EH (cell line): ENCODE measurements at regions not wholly inside any gene's neighbourhood (a gene's known extent, or its start where the extent isn't known, plus 50 kb on each side); places are given as distances from the start of the nearest gene placed in this dataset.
A peak's percentile ranks its signal among the peaks of the same experiment; 100 is the strongest.

Experiments
- DNase-seq: peaks from one replicate; pipeline ENCODE4 v3.0.0-alpha.2; 2015; ENCODE audit warnings: low read depth

DNA sequence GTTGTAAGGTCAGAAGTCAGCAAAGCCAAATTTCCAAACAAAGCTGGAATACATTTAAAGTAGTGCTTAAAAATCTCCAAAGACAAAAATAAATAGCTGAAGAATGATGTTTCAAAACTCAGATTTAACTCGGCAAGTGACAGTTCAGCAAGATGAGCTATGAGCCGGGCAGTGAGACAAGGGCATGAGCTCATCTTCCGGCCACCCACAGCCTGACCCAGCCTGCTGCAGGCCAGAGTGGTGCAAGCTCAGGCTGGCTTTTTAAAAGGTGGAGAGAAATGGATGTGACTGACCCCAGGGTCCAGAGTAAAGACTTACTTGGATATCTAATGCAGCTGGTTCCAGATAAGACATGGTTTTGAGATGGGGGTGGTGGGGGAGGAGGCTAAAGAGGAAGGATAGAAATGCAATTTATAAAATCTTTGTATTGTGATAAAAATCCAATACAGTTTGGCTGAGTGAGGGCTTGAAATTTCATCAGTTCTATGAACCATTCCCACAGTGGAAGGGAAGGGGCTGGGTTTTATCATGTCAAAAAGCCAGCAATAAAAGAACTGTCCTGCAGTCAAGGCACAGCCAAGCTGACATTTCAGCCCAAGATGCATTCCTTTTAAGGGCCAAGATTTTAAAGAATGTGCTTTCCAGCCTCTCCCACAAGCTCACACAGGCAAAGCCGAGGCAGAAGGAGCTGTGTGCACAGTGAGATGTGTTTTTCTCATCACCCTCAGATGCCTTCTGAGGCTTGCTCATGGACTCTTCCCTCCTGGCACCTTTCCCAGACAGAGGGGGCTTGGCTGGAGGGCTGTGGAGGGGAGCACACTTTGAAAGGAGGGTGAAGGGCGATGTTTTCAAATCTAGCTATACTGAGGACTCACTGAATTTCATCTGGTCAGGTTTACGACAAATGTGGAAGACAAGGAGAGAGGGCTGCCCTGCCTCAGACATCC lies 97.9 kb upstream of the KLHL29 start:
- DNase-seq, result peak; percentile 96

DNA sequence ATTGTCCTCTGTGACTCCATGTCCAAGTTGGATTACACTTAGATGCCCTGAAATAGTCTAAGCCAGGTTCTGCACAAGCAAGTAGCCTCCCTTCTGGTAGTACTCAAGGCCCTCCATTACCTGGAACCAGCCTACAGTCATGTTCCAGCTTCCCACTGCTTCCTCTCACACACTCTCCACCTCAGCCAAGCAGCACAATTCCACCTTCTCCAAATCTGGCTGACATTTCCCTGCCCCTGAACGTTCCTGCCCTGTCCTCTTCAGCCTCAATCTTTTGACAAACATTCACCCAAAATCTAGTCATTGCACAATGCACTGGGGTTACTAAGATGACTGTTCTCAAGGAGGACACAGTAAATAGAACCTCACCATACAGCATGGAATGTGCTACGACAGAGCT lies 95.3 kb upstream of the KLHL29 start:
- no peak for DNase-seq

DNA sequence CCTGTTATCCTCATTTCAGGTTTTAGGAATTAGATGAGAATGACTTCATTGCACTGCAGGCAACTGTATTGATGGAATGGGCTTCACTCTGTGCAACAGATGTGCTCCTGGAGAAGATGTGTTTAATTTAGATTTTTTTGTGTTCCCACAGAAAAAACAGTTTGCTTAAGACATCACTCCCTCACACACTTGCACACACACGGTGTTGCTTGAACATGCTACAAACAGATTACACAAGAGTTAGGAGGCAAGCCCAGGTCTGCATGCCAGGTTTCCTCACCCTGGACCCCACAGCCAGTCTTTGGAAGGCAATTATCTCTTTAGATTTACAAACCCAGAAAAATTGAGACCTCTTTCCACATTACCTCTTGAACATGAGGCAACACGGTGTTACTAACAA lies 93.7 kb upstream of the KLHL29 start:
- DNase-seq, result peak; percentile 14

DNA sequence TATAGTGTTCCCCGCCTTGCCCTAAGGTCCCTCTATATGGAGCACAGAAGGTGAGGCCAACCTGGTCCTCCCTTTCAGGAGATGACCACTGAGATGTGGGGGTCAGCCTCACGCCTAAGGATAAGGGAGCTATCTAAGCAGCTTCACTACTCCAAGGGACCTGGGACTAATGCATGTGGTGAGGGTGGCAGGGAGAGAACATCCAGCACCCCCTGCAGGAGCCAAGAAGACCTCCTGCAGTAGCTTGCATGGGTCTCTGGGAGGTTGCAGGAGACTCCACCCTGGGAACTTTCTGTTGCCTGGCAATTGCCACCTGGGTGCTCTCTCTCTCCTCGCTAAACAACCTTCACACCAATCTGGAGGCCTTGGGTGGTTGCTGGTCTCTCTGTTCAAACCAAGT lies 93.0 kb upstream of the KLHL29 start:
- peak; percentile 24 for DNase-seq

DNA sequence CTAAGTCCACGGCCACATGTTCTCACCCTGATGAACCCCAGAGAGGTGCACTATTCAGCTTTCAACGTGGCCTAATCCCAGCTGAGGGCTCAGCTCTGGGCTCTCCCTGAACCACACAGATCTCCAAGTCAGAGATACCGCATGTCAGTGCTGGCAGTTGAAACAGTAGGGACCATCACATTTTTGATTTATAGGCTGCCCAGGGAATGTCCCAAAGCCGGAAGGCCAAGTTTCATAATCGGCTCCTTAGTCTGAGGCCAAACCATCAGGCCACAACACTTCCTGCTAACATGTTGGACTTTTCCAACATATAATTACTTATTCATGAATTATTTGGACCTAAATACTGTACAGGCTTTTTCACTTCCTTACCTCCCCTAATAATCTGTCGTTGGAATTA lies 91.9 kb upstream of the KLHL29 start:
- DNase-seq, result peak; percentile 85

DNA sequence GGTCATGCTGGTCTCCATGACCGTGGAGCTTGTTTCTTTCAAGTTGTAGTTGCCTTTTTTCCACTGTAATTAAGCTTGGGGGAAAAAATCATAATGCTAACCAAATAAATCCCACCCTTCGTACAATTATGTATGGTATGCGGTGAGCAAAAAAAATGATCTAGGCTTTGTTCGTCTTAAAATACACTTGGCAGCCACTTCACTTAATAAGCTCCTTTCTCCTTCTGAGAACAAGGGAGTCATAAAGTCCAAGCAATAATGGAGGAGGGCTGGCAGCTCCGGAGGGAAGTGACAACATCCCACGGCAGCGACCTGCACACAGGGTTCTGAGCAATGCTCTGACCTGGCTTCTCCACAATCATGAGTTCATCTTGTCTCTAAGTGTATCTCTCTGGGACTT lies 91.2 kb upstream of the KLHL29 start:
- DNase-seq, result peak; percentile 66

DNA sequence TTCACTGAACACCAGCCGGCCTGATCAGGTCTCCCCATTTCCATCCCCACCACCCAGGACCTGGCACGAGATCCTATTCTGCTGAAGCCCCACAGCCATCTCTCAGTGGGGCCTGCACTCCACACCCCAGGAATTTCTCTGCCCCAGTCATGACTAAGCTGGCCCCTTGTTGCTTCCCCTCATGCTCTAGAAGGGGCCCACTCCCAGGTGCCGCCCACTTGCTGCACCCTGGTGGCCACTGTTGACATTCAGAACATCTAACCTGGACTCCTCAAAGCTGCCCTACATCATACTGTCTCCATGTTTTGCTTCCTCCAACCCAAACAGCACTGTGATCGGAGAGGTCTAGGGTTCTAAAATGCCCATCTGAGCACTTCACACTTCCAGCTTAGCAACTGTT lies 90.7 kb upstream of the KLHL29 start:
- no peak for DNase-seq

DNA sequence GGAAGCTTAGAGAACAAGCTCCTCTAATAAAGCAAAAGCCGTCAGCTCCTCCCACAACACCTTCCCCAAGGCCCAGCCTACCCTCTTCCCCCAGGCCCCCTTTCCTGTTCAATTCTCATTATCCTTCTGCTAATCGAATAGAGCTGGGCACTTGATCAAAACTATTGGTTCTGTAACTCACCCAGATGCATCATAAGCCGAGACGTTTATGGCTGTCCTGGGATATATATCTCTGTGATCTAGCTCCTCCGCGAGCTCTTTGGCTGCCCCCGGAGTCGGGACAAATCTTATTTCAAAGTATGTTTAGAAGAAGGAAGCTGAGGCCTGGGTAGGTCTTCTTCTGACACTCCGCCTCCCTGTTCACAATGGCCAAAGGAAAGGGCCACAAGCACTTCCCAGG lies 88.3 kb upstream of the KLHL29 start:
- DNase-seq, result no peak

DNA sequence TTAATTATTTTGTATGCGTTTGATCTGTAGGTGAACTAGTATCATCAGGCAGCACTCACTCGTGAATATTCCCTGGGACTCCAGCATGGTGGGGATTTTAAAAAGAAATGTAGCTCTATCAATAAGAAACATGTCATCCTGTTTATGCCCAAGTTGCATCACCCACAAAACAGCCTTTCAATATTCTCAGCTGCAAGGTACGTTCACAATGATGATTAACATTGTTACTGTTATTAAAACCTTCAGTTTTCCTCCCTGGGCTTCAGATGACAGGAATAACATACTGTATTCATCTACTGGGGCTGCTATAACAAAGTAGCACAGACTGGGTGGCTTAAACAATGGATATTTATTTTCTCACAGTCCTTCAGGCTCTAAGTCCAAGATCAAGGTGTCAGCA lies 87.9 kb upstream of the KLHL29 start:
- DNase-seq, result no peak

DNA sequence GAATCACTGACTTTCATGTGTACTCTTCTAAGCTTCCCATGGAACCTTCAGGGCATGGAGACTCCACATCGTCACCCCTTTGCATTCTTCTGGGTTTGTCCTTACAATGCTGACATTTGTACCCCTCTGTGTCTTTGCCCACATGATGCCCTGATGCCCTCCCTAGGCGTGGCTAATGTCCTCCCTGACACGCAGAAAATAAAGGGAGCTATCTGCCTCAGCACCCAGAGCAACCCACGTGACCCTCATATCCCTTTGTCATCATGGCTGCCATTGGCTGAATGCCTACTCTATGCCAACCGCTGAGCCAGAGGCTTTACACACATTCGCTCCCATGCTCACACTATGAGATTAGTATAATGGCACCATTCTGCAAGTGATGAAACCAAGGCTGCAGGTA lies 86.4 kb upstream of the KLHL29 start:
- DNase-seq, result no peak

DNA sequence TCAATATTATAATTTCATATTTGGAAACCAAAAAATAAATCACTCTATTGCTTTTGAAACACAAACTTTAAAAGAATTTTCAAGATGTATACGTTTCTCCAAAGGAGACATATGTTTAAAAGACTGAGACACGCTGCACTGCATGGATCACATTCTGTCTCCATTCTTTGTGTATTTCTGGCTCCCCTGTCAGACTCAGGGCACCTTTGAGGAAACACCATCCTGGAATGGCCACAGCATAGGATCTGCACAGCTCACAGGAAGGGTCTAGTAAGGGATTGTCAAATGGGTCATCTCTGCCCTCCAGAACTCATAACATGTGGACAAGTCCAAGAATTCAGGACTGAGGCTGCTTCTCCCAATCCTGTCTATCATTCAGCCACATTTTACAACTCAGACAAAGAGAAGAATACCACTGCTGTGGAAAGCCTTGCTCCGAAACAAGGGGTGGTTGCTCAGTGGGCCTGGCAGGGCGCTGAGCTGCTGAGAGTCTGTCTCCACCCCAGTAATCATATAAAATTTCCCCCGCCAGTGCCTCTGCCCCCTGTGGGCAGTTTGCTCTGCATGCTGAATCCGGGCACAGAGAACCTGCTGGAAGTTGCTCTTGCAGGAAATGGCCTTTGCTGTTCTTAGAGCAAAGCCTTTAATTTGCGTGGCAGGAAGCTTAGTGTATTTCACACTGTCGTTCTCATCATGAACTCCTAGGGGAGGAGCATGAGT lies 85.3 kb upstream of the KLHL29 start:
- no peak for DNase-seq

DNA sequence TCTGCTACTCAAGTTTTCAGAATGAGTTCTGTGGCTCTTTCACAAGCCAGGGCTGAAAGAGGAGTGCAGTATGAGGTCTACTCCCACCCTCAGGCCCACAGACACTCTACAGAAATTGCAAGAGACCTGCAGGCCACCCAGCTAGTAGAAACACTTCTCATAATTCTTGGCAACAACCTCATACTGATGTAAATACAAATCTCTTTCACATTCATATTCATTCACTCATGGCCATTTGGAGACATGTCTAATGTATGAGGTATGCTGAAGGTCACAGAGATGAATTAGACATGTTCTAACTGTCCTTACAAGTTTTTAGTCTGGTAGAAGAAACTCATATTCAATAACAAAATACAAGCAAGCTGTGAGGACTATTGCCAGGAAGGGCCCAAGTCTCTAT lies 83.8 kb upstream of the KLHL29 start:
- DNase-seq, result peak; percentile 49

DNA sequence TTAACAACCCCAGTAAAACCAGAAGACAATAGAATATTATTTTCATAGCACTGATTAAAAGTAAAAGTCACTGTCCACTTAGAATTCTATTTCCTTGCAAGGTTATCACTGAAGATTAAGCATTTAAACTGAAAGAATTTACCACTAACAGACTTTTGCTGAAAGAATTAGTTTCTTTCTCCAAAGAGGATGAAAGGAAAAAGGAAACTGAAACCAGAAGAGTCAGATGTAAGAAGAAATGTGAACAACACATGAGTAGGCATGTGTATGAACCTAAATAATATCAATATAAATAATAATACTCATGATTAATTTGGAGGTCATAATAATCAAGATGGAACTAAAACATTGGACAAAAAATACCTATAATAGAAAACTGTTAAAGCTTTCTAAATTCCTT lies 82.4 kb upstream of the KLHL29 start:
- DNase-seq, result no peak

DNA sequence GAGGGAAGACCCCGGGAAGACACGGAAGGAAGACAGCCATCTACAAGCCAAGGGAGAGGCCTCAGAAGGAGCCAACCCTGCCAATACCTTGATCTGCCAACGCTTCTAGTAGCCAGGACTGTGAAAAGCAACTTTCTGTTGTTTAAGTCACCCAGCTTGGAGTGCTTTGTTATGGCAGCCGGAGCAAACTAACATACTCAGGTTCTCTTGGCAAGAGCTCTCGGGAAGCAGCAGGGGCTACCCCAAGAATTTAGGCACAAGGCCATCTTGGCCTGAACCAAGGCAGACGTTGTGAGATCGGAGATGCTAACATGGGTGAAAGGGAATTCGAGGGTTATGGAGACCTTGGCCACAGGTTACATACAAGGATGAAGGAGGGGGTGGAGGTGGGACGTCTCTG lies 78.6 kb upstream of the KLHL29 start:
- DNase-seq, result no peak

DNA sequence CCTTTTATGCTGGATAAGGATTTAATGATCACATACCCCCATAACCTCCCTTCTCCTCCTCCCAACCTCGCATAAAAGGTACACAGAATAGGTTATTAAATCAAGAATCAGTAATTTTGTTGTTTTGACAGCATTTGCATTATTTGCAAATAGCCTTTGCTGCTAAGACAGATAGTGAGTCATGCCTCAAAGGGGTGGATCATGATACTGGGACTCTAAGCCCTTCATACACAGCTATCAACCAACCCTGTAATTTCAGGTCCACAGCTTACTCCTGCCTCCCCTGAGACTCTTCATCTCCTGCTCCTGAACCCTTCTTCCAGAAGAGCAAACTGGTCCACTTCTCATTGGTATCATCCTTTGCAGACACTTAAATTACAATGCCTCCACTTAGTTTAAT lies 73.8 kb upstream of the KLHL29 start:
- no peak for DNase-seq

DNA sequence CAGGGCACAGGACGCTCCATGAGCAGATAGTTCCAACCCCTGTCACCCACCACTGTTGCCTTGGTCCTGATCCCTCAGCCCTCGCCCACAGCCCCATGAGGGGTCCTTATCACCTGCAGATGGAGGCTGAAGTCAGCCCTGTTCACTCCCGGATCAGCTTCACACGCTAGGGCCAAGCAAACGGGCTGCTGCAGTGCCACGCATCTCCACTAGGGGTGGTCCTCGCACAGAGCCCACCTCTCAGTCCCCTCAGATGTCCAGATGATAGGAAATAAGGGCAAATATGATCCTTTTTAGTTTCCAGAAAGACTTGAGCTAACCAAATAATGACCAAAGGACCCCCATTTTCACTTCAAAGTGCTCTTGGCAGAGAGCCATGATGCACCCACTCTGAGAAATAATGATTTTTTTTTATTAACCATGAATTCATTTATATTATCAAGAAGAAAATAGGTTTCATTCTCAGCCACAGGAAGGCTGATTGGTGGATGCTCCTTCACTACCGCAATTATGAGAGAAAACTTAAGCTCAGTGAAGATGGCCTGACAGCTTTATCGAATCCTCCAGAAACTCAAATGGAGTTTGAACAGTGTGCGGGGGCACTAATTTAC lies 71.9 kb upstream of the KLHL29 start:
- DNase-seq, result peak; percentile 16

DNA sequence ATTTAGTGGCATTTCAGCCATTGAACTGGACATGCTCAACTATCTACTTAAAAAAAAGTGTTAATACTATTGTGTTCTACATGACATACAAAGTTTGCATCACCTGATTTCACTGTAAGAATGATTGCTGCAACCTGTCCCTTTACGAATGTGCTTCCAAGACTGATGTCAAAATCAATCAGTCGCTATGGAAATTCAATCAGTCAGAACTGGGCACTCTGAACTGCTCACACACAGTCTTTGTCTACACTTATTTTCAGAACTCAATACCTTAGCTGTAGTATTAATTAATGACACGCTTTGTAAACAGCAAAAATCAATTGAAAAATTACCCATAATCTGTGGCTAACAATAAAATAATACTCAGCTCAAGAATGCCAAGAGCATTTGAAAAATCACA lies 70.3 kb upstream of the KLHL29 start:
- no peak for DNase-seq

DNA sequence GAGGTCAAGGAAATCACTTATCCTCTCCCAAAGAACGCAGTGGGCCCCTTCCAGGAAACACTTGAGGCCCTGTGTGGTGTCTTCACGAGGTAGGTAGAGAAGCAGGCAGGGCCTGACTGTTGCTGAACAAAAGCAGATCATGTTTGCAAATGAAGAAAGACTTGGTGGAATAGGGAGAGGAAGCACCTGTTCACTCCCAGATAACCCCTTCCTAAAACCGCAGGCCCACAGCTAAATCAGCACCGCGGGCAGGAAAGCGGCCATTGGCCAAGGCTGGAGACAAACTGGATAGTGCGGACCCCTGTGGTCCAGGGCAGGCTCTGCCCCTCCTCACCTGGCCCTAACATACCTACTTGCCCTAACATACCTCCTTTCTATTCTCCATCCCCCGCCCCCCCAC lies 64.9 kb upstream of the KLHL29 start:
- DNase-seq, result no peak

DNA sequence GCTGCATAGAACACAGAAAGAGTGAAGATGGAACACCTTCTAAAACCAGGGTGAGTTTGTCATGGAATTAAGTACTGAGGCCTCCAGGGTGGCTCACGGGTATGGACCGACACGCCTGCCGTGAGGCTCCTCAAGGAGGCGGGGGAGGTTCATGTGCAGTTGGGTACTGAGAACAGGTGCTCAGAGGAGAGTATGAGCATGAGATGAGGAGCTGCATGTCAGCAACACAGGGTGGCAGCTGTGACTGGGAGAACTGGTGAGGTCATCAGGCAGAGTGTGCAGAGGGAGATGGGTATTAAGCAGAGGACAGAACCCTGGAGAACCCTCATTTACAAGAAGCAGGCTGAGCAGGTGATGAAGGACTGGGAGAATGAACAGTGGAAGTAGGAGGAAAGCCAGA lies 63.2 kb upstream of the KLHL29 start:
- DNase-seq, result no peak

DNA sequence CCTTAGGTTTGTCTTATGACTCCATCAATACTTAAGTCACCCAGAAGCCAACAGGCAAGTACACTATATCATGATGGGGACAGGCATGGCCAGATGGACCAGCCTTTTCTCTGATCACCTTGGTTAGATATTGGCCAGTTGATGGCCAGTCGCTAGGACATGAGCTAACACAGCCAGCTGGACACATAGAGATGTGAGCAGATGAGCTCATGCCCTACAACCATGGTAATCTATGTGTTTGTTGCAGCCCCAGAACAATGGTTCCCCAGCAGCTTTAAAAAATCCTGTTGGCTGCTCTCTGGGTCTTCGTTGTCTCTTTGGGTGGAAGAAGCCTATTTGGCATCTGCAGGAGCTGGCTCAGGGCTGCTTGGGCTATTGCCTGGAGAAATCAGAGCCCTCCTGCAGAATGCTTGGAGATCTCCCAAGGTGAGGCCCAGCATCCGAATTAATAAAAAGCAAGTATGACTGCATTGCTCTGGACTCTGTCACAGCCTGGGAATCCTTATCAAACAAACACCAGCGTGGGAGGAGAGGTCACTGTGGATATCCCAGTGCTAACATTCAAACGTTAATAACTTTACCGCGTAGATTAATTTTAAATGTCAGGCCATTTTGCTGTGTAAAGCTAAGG lies 62.3 kb upstream of the KLHL29 start:
- DNase-seq, result no peak

DNA sequence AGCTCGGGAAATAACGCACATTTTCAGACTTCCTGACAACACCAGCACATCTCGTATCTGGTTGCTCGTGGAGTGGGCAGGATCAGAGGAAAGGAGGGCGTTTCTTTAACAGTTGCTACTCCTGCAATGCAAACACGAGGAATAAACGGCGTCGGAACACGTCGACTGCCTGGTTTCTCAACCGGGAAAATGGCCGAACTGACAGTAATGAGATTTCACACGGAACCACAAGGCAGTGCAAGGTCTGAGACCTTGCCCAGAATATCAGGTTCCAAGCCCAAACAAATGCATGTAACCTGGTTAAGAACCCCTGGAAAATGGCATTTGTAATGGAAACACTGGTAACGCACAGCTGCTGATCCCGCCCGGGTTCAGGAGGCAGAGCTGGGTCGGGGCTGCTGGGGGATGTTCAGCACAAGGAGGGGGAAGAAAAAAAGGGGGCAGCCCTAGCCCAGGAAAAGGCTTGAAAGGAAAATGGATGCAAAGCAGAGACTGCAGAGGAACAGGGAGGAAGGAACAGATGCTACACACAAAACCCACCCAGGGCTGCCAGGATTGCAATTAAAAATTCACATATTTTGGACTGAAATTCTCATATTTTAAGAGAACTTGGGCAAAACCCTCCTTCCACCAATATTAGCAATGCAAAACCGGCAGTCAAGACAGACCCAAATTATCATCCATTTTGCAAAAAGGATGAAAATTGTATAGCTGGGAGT lies 61.6 kb upstream of the KLHL29 start:
- DNase-seq, result no peak
